ENCODE measurements at regions not wholly inside any gene's neighbourhood (a gene's known extent, or its start where the extent isn't known, plus 50 kb on each side); places are given as distances from the start of the nearest gene placed in this dataset.

GRCh38 chr2:164138750-164139149 lies 402.9 kb upstream of the FIGN start:
- no peaks in the 10 kb centered on the region for H3K9me3 ChIP-seq
- no peak overlapping the region for H3K4me3 ChIP-seq
- no peaks in the 10 kb centered on the region for H3K27me3 ChIP-seq
- WGBS = 94% methylated on average over 4 of the region's 4 CpGs
- H3K27ac ChIP-seq (replicated peaks in 1 of 4) = no peak overlapping the region
- DNase-seq (ENCODE audit: extremely low spot score) = no peak
- H3K4me1 ChIP-seq = peaks cover 0 to 16% (median 12%) of the 10 kb centered on the region in 4 donors
- TF ChIP-seq POLR2A (IDR thresholded peaks at IDR 0.05; ENCODE audit: low read depth) = no peak
- no peak for TF ChIP-seq CTCF (IDR thresholded peaks at IDR 0.05)
- no peak for TF ChIP-seq POLR2AphosphoS5 (IDR thresholded peaks at IDR 0.05)
- TF ChIP-seq EP300 (IDR thresholded peaks at IDR 0.05) = no peak
- no peaks in the 10 kb centered on the region for H3K36me3 ChIP-seq
- intact Hi-C loops (cut with DNase I) = no loop called here

GRCh38 chr2:164134336-164134735 lies 398.5 kb upstream of the FIGN start:
- intact Hi-C loops (cut with DNase I) = no loop called here
- H3K9me3 ChIP-seq = no peaks in the 10 kb centered on the region
- no peaks in the 10 kb centered on the region for H3K27me3 ChIP-seq
- peaks cover 0 to 17% (median 16%) of the 10 kb centered on the region in 4 donors for H3K4me1 ChIP-seq
- 27% methylated on average over 4 of the region's 4 CpGs for WGBS
- TF ChIP-seq POLR2AphosphoS5 (IDR thresholded peaks at IDR 0.05) = no peak
- no peak for TF ChIP-seq CTCF (IDR thresholded peaks at IDR 0.05)
- TF ChIP-seq POLR2A (IDR thresholded peaks at IDR 0.05; ENCODE audit: low read depth) = no peak
- TF ChIP-seq EP300 (IDR thresholded peaks at IDR 0.05) = no peak
- DNase-seq (ENCODE audit: extremely low spot score) = no peak
- H3K27ac ChIP-seq (replicated peaks in 1 of 4) = no peak overlapping the region
- no peak overlapping the region for H3K4me3 ChIP-seq
- H3K36me3 ChIP-seq = no peaks in the 10 kb centered on the region

- DNase-seq (ENCODE audit: extremely low spot score) = no peak
- intact Hi-C loops (cut with DNase I) = no loop called here
- H3K9me3 ChIP-seq = no peaks in the 10 kb centered on the region
- no peaks in the 10 kb centered on the region for H3K27me3 ChIP-seq
- H3K4me1 ChIP-seq = peaks cover 0 to 17% (median 9%) of the 10 kb centered on the region in 4 donors
- no peak overlapping the region for H3K27ac ChIP-seq (replicated peaks in 1 of 4)
- WGBS = 93% methylated on average over 9 of the region's 9 CpGs
- no peaks in the 10 kb centered on the region for H3K36me3 ChIP-seq
- H3K4me3 ChIP-seq = no peak overlapping the region
- TF ChIP-seq POLR2AphosphoS5 (IDR thresholded peaks at IDR 0.05) (no peak), EP300 (IDR thresholded peaks at IDR 0.05) (no peak), CTCF (IDR thresholded peaks at IDR 0.05) (no peak), POLR2A (IDR thresholded peaks at IDR 0.05; ENCODE audit: low read depth) (no peak)
These were observed 392.2 kb upstream of the FIGN start for GRCh38 chr2:164127971-164128527.

GRCh38 chr2:164126960-164127660 lies 391.3 kb upstream of the FIGN start:
- TF ChIP-seq POLR2A (IDR thresholded peaks at IDR 0.05; ENCODE audit: low read depth) (no peak), EP300 (IDR thresholded peaks at IDR 0.05) (no peak), CTCF (IDR thresholded peaks at IDR 0.05) (peak; percentile 12 to 33 (median 29)), POLR2AphosphoS5 (IDR thresholded peaks at IDR 0.05) (no peak)
- Histone ChIP-seq H3K4me1 (peaks cover 0 to 17% (median 9%) of the 10 kb centered on the region in 4 donors), H3K36me3 (no peaks in the 10 kb centered on the region), H3K27me3 (no peaks in the 10 kb centered on the region), H3K4me3 (no peak overlapping the region), H3K27ac (replicated peaks in 1 of 4) (no peak overlapping the region), H3K9me3 (no peaks in the 10 kb centered on the region)
- no peak for DNase-seq (ENCODE audit: extremely low spot score)
- 89% methylated on average over 7 of the region's 7 CpGs for WGBS
- intact Hi-C loops (cut with DNase I) = no loop called here

Measured in esophagus muscularis mucosa (tissue), 4 donors.